Activated B cell treated with CpG ODN at 0.5 μM for 24 hours (primary cell): ENCODE measurements at regions not wholly inside any gene's neighbourhood (a gene's known extent, or its start where the extent isn't known, plus 50 kb on each side); places are given as distances from the start of the nearest gene placed in this dataset.

Source experiments
- ATAC-seq: fragments of 200-7000 bp; cut with Tn5 transposase; one replicate; pipeline ENCODE4 v1.10.0; 2021; ENCODE audit warnings: low read depth, mild to moderate bottlenecking, moderate library complexity
- CTCF ChIA-PET: fragments of 350-600 bp; sonication (Branson Sonifier 250); formaldehyde crosslinking; loops from one replicate; lab custom pipeline; 2021; ENCODE audit warnings: antibody characterized with exemption; lab: Charles Lee
- POLR2A ChIA-PET: fragments of 350-600 bp; sonication (Branson Sonifier 250); formaldehyde crosslinking; loops from one replicate; lab custom pipeline; 2021; ENCODE audit warnings: antibody characterized with exemption; lab: Charles Lee
- DNase-seq: peaks from one replicate; pipeline ENCODE4 v3.0.0; 2022
- H3K27ac Mint-ChIP-seq: one replicate; pipeline ENCODE4 v1.8.0; 2020; ENCODE audit warnings: mixed read lengths
- H3K27me3 Mint-ChIP-seq: one replicate; pipeline ENCODE4 v1.8.0; 2021; ENCODE audit warnings: mixed read lengths
- H3K36me3 Mint-ChIP-seq: one replicate; pipeline ENCODE4 v1.8.0; 2021; ENCODE audit warnings: low read depth, mixed read lengths
- H3K4me1 Mint-ChIP-seq: one replicate; pipeline ENCODE4 v1.8.0; 2021; ENCODE audit warnings: mixed read lengths
- H3K4me3 Mint-ChIP-seq: one replicate; pipeline ENCODE4 v1.8.0; 2020; ENCODE audit warnings: mild to moderate bottlenecking, mixed read lengths
- H3K9me3 Mint-ChIP-seq: one replicate; pipeline ENCODE4 v1.8.0; 2020; ENCODE audit warnings: mixed read lengths
- intact Hi-C: fragments of 100-400 bp; cut with micrococcal nuclease; formaldehyde crosslinking; loops from one replicate; pipeline ENCODE4 v1.15.1; 2024
- TF ChIP-seq, protein P1 (sequence below): fragments of 200-600 bp; IDR thresholded peaks from one replicate; pipeline ENCODE4 v1.8.0; 2022; ENCODE audit warnings: antibody characterized with exemption, mild to moderate bottlenecking

- Mint-ChIP-seq H3K27me3 (no peaks in the 10 kb centered on the region), H3K4me1 (no peaks in the 10 kb centered on the region), H3K9me3 (peaks cover 3% of the 10 kb centered on the region), H3K36me3 (no peaks in the 10 kb centered on the region), H3K4me3 (no peak overlapping the region), H3K27ac (no peak overlapping the region)
- DNase-seq (no peak), ATAC-seq (no peak)
- CTCF ChIA-PET, result no interaction called here
- POLR2A ChIA-PET, result no interaction called here
- intact Hi-C loops, result no loop called here
- TF ChIP-seq, protein P1, sequence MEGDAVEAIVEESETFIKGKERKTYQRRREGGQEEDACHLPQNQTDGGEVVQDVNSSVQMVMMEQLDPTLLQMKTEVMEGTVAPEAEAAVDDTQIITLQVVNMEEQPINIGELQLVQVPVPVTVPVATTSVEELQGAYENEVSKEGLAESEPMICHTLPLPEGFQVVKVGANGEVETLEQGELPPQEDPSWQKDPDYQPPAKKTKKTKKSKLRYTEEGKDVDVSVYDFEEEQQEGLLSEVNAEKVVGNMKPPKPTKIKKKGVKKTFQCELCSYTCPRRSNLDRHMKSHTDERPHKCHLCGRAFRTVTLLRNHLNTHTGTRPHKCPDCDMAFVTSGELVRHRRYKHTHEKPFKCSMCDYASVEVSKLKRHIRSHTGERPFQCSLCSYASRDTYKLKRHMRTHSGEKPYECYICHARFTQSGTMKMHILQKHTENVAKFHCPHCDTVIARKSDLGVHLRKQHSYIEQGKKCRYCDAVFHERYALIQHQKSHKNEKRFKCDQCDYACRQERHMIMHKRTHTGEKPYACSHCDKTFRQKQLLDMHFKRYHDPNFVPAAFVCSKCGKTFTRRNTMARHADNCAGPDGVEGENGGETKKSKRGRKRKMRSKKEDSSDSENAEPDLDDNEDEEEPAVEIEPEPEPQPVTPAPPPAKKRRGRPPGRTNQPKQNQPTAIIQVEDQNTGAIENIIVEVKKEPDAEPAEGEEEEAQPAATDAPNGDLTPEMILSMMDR, result no peak
Measured at GRCh38 chr10:130773941-130774340, 537.6 kb downstream of the TCERG1L start.

- no peaks in the 10 kb centered on the region for H3K27me3 Mint-ChIP-seq
- H3K9me3 Mint-ChIP-seq, result no peaks in the 10 kb centered on the region
- TF ChIP-seq, protein P1, result no peak
- no peak overlapping the region for H3K4me3 Mint-ChIP-seq
- ChIA-PET CTCF (no interaction called here), POLR2A (no interaction called here)
- no peak overlapping the region for H3K27ac Mint-ChIP-seq
- H3K4me1 Mint-ChIP-seq, result no peaks in the 10 kb centered on the region
- H3K36me3 Mint-ChIP-seq, result no peaks in the 10 kb centered on the region
- no peak for DNase-seq
- no peak for ATAC-seq
- intact Hi-C loops, result no loop called here
Measured at GRCh38 chr10:130774871-130775270, 536.6 kb downstream of the TCERG1L start.

DNA sequence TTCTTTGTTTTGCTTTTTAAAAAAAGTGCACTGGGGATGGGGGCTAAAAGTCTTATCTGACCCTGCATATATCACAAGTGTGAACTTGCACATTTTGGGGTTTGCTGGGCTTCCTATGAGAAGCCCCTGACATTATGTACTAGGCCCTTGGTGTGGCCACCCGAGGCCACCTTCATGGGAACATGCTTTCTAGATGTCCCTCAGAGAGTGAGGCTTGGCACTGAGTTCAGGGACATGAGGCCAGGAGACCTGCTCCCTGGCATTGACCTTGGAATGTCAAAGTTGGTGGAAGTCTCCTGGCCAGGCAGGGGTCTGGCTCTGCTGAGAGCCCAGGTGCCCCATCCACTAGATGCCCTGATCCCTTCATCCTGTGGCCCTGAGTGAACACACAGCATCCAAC, 536.2 kb downstream of the TCERG1L start:
- no peaks in the 10 kb centered on the region for H3K27me3 Mint-ChIP-seq
- no peaks in the 10 kb centered on the region for H3K4me1 Mint-ChIP-seq
- TF ChIP-seq, protein P1, result no peak
- no peak overlapping the region for H3K27ac Mint-ChIP-seq
- H3K4me3 Mint-ChIP-seq, result no peak overlapping the region
- no peaks in the 10 kb centered on the region for H3K36me3 Mint-ChIP-seq
- intact Hi-C loops, result no loop called here
- ChIA-PET POLR2A (no interaction called here), CTCF (no interaction called here)
- H3K9me3 Mint-ChIP-seq, result no peaks in the 10 kb centered on the region
- ATAC-seq, result no peak
- DNase-seq, result no peak

DNA sequence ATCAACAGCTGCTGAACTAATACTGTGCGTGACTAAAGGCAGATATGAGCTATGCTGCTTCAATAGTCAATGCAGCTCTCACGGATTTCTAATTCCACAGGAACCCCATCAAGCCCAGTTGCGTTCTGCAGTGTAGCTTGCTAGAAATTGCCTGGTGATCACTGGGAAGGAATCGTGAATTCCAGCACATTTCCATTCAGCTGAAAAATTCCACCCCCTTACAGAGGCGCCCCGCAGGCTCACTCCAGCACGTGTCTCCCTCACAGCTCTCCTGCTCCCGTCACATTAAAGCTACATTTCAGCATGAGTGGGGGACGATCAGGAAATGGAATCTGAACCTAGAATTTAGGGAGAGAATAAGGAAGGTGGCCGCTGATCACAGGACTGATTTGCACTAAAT, 534.8 kb downstream of the TCERG1L start:
- no peaks in the 10 kb centered on the region for H3K4me1 Mint-ChIP-seq
- CTCF ChIA-PET, result no interaction called here
- H3K36me3 Mint-ChIP-seq, result no peaks in the 10 kb centered on the region
- intact Hi-C loops, result no loop called here
- no peak for DNase-seq
- no peak overlapping the region for H3K4me3 Mint-ChIP-seq
- POLR2A ChIA-PET, result no interaction called here
- H3K27ac Mint-ChIP-seq, result no peak overlapping the region
- H3K9me3 Mint-ChIP-seq, result no peaks in the 10 kb centered on the region
- no peaks in the 10 kb centered on the region for H3K27me3 Mint-ChIP-seq
- TF ChIP-seq, protein P1, result no peak
- ATAC-seq, result no peak

DNA sequence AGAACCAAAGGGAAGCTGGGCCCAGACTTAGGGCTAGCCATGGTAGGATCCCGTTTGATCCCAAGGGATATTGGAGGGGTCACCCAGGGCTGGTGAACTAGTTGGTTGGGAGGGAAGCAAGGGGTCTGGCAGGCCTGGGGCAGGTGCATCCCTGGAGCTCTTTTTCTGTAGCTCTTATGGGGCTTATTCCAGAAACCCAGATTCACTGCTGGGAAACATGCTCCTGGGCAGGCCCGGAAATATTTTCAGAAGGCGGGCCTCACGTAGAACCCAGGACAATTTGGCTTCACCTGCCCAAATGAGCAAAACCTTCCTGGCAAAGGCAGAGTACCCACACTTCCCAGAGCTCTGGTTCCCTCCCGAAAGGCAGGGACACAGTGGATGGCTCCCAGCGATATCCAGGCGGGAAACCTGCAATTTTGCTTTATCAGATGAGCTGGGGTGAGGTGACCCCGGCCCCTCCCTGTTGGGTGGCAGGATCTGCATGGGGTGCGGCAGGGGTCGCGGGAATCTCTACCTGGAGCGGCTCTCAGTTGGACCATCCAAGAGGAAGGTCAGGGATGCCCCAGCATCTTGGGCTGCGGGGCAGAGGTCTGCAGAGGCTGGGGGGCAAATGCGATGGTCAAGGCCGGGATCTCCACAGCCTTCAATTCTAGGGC, 533.9 kb downstream of the TCERG1L start:
- no peak overlapping the region for H3K4me3 Mint-ChIP-seq
- ChIA-PET POLR2A (no interaction called here), CTCF (no interaction called here)
- no peak for ATAC-seq
- H3K27ac Mint-ChIP-seq, result no peak overlapping the region
- no peaks in the 10 kb centered on the region for H3K9me3 Mint-ChIP-seq
- no peak for DNase-seq
- intact Hi-C loops, result no loop called here
- TF ChIP-seq, protein P1, result no peak
- H3K4me1 Mint-ChIP-seq, result no peaks in the 10 kb centered on the region
- H3K36me3 Mint-ChIP-seq, result no peaks in the 10 kb centered on the region
- H3K27me3 Mint-ChIP-seq, result no peaks in the 10 kb centered on the region
